Erythroblast (primary cell): ENCODE measurements at regions not wholly inside any gene's neighbourhood (a gene's known extent, or its start where the extent isn't known, plus 50 kb on each side); places are given as distances from the start of the nearest gene placed in this dataset.

Experiments used
- GATA1 ChIP-seq: IDR thresholded peaks from 2 replicates; pipeline ENCODE4 v1.6.1; 2011; ENCODE audit warnings: low read depth, mild to moderate bottlenecking, control low read depth, low read length, moderate library complexity
- POLR2A ChIP-seq: IDR thresholded peaks from 2 replicates; pipeline ENCODE4 v1.6.1; 2011; ENCODE audit warnings: mild to moderate bottlenecking, low read length

- TF ChIP-seq POLR2A, result no peak
- TF ChIP-seq GATA1, result no peak
These were observed 62.2 kb upstream of the KIF13A start for GRCh38 chr6:18049646-18050045.
